GM12891 (cell line): ENCODE measurements at regions not wholly inside any gene's neighbourhood (a gene's known extent, or its start where the extent isn't known, plus 50 kb on each side); places are given as distances from the start of the nearest gene placed in this dataset.
"Not testable (repeated sequence)": the region's sequence is repeated elsewhere in the genome, so short reads cannot be mapped to it uniquely, and the experiment has no call there.

Source experiments
- DNase-seq: peaks from one replicate; pipeline ENCODE4 v3.0.0; 2011; ENCODE audit warnings: low spot score; ENCODE audit not compliant: insufficient read length
- FAIRE-seq: peaks from 2 replicates; lab custom pipeline; 2011; peaks lifted over from hg19 to GRCh38; lab: Jason Lieb, UNC
- PAX5 ChIP-seq: IDR thresholded peaks from 2 replicates; pipeline ENCODE4 v1.6.1; 2011; ENCODE audit warnings: low read length, moderate library complexity, mild to moderate bottlenecking; ENCODE audit not compliant: insufficient read depth, severe bottlenecking
- POLR2A ChIP-seq: IDR thresholded peaks from 2 replicates; pipeline ENCODE4 v1.6.1; 2011; ENCODE audit warnings: low read depth, low read length, control low read depth
- POLR2AphosphoS5 ChIP-seq: IDR thresholded peaks from 2 replicates; pipeline ENCODE4 v1.6.1; 2011; ENCODE audit warnings: low read depth, low read length, control low read depth
- POU2F2 ChIP-seq: IDR thresholded peaks from 2 replicates; pipeline ENCODE4 v1.6.1; 2011; ENCODE audit warnings: low read depth, mild to moderate bottlenecking, control low read depth, low read length, moderate library complexity
- SPI1 ChIP-seq: IDR thresholded peaks from 2 replicates; pipeline ENCODE4 v1.6.1; 2011; ENCODE audit warnings: low read depth, low read length, control low read depth
- TAF1 ChIP-seq: IDR thresholded peaks from 2 replicates; pipeline ENCODE4 v1.6.1; 2011; ENCODE audit warnings: low read depth, low read length, control low read depth

DNA sequence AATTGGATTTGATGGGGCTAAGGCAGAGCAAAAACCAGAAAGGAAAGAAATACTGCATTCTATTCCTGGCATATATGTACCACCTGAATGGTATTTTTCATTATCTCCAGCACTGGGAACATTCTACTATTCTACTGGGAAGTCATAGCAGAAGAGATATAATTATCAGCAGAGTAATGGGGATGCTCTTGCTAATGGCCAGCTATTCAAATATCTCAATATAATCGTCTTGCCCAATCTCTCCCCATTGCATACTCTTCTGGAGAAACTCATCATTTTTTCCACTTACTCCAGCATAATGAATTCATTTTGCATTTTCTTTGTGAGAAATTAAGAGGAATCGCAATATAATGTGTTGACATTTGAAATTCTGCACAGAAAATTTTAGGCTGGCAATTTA lies 1794.7 kb upstream of the PIK3C3 start:
- no peak for TF ChIP-seq SPI1
- TF ChIP-seq POLR2AphosphoS5: no peak
- no peak for TF ChIP-seq POU2F2
- TF ChIP-seq POLR2A: no peak
- TF ChIP-seq TAF1: no peak
- no peak for TF ChIP-seq PAX5
- FAIRE-seq: no peak
- no peak for DNase-seq

DNA sequence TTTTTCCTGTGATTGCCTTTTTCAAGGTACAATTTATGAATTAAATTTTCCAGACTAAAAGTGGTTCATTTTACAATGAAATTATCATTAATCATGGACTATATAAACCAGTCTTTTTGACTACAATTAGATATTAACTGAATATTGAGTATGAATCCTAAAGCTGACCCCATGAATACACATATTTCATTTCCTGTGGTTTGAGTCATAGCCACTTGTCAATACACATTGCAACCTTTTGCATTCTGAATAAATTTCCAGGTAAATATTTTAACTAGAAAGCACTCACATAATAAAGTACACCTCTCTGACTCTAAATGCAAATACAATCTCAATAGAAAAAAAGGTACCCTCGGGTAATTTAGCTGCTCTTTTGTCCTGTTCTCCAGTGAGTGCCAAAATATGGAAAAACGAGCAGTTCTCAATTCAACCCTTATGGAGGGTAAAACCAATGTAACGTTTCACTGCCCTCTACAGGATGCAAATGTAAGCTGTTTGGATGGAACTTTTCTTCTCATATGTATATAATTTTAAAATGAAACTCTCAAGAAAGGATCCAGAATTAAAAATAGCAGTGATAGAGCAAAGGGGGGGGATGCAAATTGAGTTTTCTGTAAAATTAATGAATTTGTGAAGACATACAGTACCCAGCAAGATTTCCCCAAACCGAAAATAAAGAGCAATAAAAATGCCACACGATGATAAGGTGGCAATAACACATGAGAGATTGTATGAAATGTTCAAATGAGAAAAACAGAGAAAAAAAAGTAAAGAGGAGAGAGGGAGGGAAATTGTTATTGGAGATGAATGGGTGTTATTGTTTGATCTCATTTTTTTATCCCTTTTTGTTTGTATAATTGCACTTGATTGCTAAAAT lies 1795.7 kb upstream of the PIK3C3 start:
- TF ChIP-seq SPI1 (no peak), POLR2A (no peak), POU2F2 (no peak), PAX5 (no peak), TAF1 (no peak), POLR2AphosphoS5 (no peak)
- DNase-seq (no peak), FAIRE-seq (no peak)

DNA sequence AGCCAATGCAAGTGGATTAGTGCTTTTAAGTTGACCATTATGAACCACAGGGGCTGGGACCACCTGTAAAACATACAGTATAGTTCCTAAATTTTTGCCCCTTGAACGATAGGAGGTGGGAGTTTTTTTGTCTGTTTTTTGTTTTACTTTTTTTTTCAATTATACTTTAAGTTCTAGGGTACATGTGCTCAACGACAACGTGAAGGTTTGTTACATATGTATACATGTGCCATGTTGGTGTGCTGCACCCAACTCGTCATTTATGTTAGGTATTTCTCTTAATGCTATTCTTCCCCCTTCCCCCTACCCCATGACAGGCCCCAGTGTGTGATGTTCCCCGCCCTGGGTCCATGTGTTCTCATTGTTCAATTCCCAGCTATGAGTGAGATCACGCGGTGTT lies 1797.9 kb upstream of the PIK3C3 start:
- no peak for FAIRE-seq

DNA sequence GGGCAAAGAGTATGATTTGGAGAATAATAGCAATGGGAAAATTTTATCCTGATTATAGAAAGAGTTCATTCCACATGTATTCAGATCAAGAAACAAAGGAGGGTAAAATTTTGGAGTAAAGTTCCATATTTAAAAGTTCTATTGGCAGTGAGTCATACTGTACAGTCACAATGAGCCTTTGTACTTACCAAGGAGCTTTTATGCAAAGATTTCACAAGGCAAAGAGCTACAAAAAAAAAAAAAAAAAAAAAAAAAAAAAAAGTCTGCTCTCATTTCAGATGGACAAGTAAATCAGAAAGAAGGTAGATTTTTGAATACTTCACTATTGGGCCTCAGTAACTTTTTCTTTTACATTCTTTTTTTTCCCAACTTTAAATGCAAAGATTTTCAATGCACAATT lies 1802.2 kb upstream of the PIK3C3 start:
- no peak for FAIRE-seq
- no peak for DNase-seq
- TF ChIP-seq TAF1: no peak
- no peak for TF ChIP-seq POU2F2
- no peak for TF ChIP-seq POLR2AphosphoS5
- no peak for TF ChIP-seq POLR2A
- no peak for TF ChIP-seq PAX5
- TF ChIP-seq SPI1: no peak

More for the DNA sequence above, 1797.9 kb upstream of the PIK3C3 start:
- DNase-seq: no peak
- TF ChIP-seq POU2F2 (no peak), TAF1 (no peak), POLR2AphosphoS5 (no peak), SPI1 (no peak), PAX5 (no peak), POLR2A (no peak)

DNA sequence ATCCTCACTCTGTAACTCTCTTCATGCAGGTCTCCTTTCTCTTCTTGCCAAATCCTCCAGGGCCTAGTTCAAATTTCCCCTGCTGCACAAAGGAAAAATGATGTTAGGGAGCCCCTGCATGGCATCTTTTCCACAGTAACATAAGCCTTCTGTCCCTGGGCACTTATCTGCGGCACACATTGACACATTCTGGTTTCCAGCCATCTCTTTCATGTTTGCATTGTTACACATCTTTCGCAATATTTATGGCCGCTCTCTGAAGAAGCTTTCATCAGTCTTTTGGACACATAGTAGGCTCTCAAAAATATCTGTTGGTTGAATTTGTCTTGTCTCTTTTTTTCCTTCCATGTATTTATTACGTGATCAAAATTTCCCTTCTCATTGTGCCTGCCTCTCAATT lies 1806.1 kb upstream of the PIK3C3 start:
- no peak for DNase-seq
- TF ChIP-seq POU2F2 (no peak), TAF1 (no peak), SPI1 (no peak), PAX5 (no peak)
- no peak for FAIRE-seq

DNA sequence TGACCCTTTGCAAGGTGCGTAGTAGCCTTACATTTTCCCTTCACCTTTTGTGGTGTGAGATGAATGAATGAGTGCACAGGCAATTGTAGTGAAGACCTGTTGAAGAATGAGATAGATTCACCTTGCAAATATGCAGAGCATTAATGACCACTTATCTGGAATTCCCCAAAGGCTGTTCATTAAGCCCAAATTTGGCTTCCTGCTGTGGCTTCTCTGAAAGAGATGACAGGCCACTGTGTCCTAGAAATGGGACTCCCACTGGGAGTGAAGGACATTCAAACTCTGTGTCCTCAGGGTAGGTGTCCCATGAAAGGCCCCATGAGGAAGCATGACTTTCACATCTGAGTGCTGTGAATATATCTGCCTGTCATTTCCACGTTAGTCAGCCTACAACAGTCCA lies 1821.8 kb upstream of the PIK3C3 start:
- FAIRE-seq: no peak
- TF ChIP-seq POLR2A: no peak
- TF ChIP-seq PAX5: no peak
- TF ChIP-seq POU2F2: no peak
- no peak for DNase-seq

DNA sequence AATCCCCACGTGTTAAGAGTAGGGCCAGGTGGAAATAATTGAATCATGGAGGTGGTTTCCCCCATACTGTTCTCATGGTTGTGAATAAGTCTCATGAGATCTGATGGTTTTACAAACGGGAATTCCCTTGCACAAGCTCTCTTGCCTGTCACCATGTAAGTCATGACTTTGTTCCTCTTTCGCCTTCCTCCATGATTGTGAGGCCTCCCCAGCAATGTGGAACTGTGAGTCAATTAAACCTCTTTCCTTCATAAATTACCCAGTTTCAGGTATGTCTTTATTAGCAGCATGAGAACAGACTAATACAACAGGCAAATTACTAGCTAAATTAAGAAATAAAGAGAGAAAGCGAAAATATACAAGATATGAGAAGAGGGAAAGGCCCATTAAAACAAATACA lies 1822.6 kb upstream of the PIK3C3 start:
- not testable (repeated sequence) for DNase-seq, FAIRE-seq

DNA sequence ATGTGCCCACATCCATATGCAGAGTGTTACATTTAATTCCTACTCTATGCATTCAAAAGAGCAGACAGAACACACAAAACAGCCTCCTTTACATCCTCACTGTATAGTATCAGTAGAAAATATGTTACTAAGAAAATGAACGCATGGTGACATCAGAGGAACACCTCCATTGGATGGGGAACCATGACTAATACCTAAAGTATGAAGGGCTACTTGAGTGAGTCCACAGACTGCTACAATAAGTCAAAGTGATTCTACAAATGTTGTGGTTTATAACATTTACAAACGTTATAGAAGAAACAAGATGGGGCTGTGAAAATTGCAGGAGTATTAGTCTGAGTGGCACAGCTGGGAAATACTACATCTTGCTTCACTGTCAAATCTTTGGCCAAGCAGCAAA lies 1830.9 kb upstream of the PIK3C3 start:
- DNase-seq (no peak), FAIRE-seq (no peak)

DNA sequence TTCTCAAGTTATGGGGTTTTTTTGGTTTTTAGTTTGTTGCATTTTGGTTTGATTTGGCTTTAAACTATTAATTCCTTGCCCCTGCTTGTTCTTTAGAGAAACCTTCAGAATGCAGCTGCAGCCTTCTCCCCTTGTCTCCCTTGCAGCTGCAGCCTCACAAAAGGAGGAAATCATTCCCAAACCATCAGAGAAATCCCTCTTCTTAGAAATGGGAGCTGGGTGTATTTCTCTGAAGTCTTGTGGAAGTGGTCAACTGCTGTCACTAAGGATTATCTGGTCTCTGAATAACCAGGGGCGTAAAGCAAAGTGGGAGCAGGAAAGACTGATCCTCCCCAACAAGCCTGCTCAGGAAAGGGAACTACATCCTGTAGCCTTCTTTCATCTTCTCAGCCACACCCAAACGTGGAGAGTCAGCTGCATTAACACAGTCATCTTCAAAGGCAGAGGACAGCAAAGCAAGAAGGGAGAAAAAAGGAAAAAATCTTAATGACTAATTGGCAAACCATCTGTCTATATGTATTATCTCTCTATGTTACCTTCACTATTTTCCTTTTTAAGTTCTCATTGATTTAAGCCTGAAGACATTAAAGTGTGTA lies 1834.1 kb upstream of the PIK3C3 start:
- no peak for FAIRE-seq
- TF ChIP-seq POU2F2 (no peak), TAF1 (no peak), PAX5 (no peak), POLR2A (no peak), POLR2AphosphoS5 (no peak), SPI1 (no peak)
- DNase-seq: no peak

More for the DNA sequence above, 1830.9 kb upstream of the PIK3C3 start:
- TF ChIP-seq PAX5: no peak
- no peak for TF ChIP-seq SPI1
- TF ChIP-seq POLR2AphosphoS5: no peak
- TF ChIP-seq POU2F2: no peak
- TF ChIP-seq TAF1: no peak
- no peak for TF ChIP-seq POLR2A

DNA sequence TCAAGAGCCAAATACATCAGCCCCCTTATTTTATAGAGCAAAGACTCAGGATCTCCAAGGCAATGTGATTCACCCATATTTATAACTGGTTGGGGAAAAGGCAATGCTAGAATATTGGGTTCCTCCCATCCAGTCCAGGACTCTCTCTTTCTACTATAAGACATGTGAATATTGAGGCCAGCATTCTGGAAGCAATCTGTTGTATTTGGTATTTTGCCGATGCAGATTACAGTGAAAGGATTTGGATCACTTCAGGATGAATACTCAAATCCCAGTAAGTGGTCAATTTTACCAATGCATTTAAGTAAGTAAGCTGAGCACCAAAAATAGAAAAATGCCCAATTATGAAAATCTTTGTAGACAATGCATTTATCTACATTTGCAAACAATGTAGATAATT lies 1834.7 kb upstream of the PIK3C3 start:
- TF ChIP-seq PAX5 (no peak), TAF1 (no peak), POU2F2 (no peak), POLR2A (no peak)
- FAIRE-seq: no peak
- no peak for DNase-seq

DNA sequence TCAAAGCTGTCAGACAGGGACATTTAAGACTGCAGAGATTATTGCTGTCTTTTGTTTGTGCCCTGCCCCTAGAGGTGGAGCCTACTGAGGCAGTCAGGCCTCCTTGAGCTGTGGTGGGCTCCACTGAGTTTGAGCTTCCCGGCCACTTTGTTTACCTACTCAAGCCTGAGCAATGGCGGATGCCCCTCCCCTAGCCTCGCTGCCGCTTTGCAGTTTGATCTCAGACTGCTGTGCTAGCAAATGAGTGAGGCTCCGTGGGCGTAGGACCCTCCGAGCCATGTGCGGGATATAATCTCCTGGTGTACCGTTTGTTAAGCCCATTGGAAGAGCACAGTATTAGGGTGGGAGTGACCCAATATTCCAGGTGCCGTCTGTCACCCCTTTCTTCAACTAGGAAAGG lies 1835.5 kb upstream of the PIK3C3 start:
- not testable (repeated sequence) for FAIRE-seq

More for the DNA sequence above, 1835.5 kb upstream of the PIK3C3 start:
- DNase-seq: not testable (repeated sequence)
